ENCODE measurements at regions not wholly inside any gene's neighbourhood (a gene's known extent, or its start where the extent isn't known, plus 50 kb on each side); places are given as distances from the start of the nearest gene placed in this dataset.

- no peak for DNase-seq
Observed at GRCh38 chr7:49260538-49260937, 336.2 kb downstream of the CDC14C start.

- no peak for DNase-seq
Observed at GRCh38 chr7:49261928-49262327, 337.6 kb downstream of the CDC14C start.

- no peak for DNase-seq
Observed at GRCh38 chr7:49264530-49264929, 340.2 kb downstream of the CDC14C start.

- DNase-seq: no peak
Observed at GRCh38 chr7:49273897-49274296, 349.6 kb downstream of the CDC14C start.

- no peak for DNase-seq
Observed at GRCh38 chr7:49279891-49280290, 355.5 kb downstream of the CDC14C start.

GRCh38 chr7:49287653-49288052 is 363.3 kb downstream of the CDC14C start:
- DNase-seq: no peak

- DNase-seq: no peak
Observed at GRCh38 chr7:49294611-49295010, 370.3 kb downstream of the CDC14C start.

GRCh38 chr7:49295146-49295545 is 370.8 kb downstream of the CDC14C start:
- DNase-seq: peak; percentile 14 to 49

- DNase-seq: no peak
Observed at GRCh38 chr7:49297958-49298357, 373.6 kb downstream of the CDC14C start.

GRCh38 chr7:49308787-49309186 is 384.4 kb downstream of the CDC14C start:
- no peak for DNase-seq

- DNase-seq: no peak
Observed at GRCh38 chr7:49320083-49320482, 395.7 kb downstream of the CDC14C start.

- no peak for DNase-seq
Observed at GRCh38 chr7:49321843-49322242, 397.5 kb downstream of the CDC14C start.

GRCh38 chr7:49322476-49322875 is 398.1 kb downstream of the CDC14C start:
- no peak for DNase-seq

- no peak for DNase-seq
Observed at GRCh38 chr7:49324040-49324439, 399.7 kb downstream of the CDC14C start.

GRCh38 chr7:49324707-49325106 is 400.4 kb downstream of the CDC14C start:
- DNase-seq: peak; percentile 49 to 59

- no peak for DNase-seq
Observed at GRCh38 chr7:49325571-49325970, 401.2 kb downstream of the CDC14C start.

GRCh38 chr7:49327155-49327554 is 402.8 kb downstream of the CDC14C start:
- DNase-seq: no peak

- DNase-seq: no peak
Observed at GRCh38 chr7:49333180-49333881, 409.0 kb downstream of the CDC14C start.

- DNase-seq: no peak
Observed at GRCh38 chr7:49341849-49342248, 417.5 kb downstream of the CDC14C start.

- no peak for DNase-seq
Observed at GRCh38 chr7:49344556-49344955, 420.2 kb downstream of the CDC14C start.

GRCh38 chr7:49346195-49346899 is 422.0 kb downstream of the CDC14C start:
- DNase-seq: no peak

- DNase-seq: no peak
Observed at GRCh38 chr7:49367072-49367471, 406.4 kb upstream of the VWC2 start.

- no peak for DNase-seq
Observed at GRCh38 chr7:49371771-49372170, 401.7 kb upstream of the VWC2 start.

GRCh38 chr7:49376817-49377375 is 396.5 kb upstream of the VWC2 start:
- DNase-seq: no peak
